ENCODE measurements at regions not wholly inside any gene's neighbourhood (a gene's known extent, or its start where the extent isn't known, plus 50 kb on each side); places are given as distances from the start of the nearest gene placed in this dataset.

DNA sequence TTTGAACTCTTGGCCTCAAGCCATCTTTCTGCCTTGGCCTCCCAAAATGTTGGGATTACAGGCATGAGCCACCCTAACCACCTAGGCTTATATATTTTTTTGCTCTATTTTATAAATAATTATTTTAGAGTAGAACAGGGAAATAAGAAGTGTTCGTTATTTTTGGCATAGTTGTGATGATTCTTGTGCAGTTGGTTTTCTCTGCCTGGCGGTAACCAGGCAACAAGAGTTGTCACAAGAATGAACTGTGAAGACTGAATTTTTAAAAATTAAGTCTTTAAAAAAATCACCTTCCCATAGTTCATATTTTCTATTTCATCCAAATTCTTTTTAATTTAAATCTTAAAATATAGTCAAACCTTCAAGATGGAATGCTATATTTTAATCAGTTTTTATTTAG is 310.2 kb downstream of the ARL6IP6 start:
- TF ChIP-seq TAF1 (IDR thresholded peaks at IDR 0.05; ENCODE audit: low read depth, low read length) (no peak), POLR2A (IDR thresholded peaks at IDR 0.05; ENCODE audit: low read depth, low read length) (no peak), POLR2AphosphoS5 (IDR thresholded peaks at IDR 0.05; ENCODE audit: low read depth, low read length) (no peak), PAX5 (IDR thresholded peaks at IDR 0.05; ENCODE audit: insufficient read depth, low read length, severe bottlenecking) (no peak)
